Suppressor macrophage treated with lipopolysaccharide for 4 hours (primary cell): ENCODE measurements at regions not wholly inside any gene's neighbourhood (a gene's known extent, or its start where the extent isn't known, plus 50 kb on each side); places are given as distances from the start of the nearest gene placed in this dataset.

Experiments used
- DNase-seq: peaks from one replicate; pipeline ENCODE4 v3.0.0-alpha.2; 2020

GRCh38 chr4:115376866-115377265, 263.4 kb upstream of the NDST4 start:
- no peak for DNase-seq

GRCh38 chr4:115374621-115375020, 261.2 kb upstream of the NDST4 start:
- DNase-seq: no peak

GRCh38 chr4:115370490-115370889, 257.1 kb upstream of the NDST4 start:
- no peak for DNase-seq

DNA sequence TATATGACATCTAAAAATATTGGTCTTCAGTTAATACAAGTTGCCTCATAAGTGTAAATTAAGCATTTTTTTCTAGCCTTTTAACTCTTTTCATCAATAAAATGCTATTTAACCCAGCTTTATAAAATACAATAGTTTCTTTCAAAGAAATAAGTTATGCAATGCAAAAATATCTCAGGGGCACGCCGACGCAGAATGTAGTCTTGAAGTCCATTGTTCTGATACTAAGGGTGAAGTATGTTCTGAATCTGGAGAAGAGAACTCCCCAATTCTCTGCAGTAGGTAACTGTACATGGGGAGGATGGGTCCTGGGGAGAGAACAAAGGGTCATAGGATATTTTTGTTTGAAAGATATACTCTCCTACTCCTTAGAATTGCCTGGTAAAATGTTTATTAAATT, 256.6 kb upstream of the NDST4 start:
- DNase-seq: no peak

GRCh38 chr4:115366390-115366789, 253.0 kb upstream of the NDST4 start:
- no peak for DNase-seq

DNA sequence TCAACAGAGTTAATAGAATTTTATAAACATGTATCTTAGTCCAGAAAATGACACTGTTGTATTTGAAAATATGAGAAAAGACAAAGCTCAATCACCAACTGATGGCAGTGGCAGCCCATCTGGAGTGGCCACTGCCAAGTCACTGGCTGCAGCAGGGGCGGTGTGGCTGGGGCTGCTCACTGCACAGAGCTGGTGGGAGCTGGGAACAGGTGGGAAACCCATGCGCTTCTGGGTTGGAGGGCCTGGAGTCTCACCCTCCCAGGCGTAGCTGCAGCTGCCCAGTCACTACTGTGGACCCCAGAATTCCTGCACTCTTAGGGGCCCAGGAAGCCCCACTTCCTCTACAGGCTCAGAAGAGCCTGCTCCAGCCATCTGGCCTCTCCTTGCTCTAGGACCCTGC, 251.8 kb upstream of the NDST4 start:
- DNase-seq: no peak

- DNase-seq: no peak
These were observed 248.4 kb upstream of the NDST4 start for GRCh38 chr4:115361781-115362180.

GRCh38 chr4:115360431-115360830, 247.0 kb upstream of the NDST4 start:
- DNase-seq: no peak

GRCh38 chr4:115357776-115358175, 244.4 kb upstream of the NDST4 start:
- DNase-seq: no peak

DNA sequence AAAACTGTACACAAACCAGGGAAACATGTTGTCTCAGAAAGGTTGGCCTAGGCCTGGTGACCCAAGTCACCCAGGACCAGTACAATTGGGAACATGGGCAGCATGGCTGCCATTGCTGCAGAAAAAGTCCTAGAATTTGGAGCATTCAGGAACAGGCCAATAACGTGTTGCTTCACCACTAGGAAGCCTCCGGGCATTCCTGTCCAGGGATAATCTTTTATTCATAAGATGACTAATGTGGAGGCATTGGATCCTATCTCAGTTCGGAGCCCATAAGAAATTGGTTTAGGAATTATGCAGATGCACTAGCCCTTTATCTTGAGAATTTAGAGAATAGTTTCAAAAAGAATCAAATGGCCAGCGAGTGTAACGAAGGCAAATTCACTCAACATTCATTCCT, 242.8 kb upstream of the NDST4 start:
- no peak for DNase-seq

GRCh38 chr4:115355329-115355728, 241.9 kb upstream of the NDST4 start:
- no peak for DNase-seq

DNA sequence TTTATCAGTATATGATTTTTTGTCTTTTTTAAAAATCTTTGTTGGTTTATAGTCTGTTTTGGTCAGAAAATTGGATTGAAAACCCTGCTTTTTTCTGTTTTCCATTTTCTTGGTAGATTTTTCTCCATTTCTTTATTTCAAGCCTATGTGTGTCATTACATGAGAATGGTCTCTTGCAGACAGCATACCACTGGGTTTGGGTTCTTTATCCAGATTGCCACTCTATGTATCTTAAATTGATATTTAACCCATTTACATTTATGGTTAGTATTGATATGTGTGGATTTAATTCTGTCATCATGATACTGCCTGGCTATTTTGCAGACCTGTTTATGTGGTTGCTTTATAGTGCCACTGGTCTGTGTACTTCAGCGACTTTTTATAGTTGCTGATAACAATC, 239.9 kb upstream of the NDST4 start:
- DNase-seq: no peak

DNA sequence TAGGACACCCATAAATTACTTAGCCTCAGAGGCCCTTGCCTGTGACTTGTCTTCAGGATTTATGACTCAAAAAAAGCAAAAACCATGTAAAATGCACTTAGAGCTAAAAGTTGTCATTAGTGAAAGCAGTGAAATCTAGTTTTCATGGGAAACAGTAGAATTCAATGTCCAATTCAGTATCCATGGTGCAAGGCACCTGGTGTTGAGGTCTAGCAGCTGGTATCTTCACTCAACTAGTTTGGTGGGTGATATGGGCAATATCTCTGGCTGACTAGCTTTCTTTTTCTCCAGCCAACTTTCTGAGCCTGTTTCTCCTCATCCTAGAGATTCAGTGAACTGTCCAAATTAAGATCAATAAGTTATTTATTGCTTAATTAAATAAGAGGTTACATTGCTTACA, 229.8 kb upstream of the NDST4 start:
- DNase-seq: no peak

DNA sequence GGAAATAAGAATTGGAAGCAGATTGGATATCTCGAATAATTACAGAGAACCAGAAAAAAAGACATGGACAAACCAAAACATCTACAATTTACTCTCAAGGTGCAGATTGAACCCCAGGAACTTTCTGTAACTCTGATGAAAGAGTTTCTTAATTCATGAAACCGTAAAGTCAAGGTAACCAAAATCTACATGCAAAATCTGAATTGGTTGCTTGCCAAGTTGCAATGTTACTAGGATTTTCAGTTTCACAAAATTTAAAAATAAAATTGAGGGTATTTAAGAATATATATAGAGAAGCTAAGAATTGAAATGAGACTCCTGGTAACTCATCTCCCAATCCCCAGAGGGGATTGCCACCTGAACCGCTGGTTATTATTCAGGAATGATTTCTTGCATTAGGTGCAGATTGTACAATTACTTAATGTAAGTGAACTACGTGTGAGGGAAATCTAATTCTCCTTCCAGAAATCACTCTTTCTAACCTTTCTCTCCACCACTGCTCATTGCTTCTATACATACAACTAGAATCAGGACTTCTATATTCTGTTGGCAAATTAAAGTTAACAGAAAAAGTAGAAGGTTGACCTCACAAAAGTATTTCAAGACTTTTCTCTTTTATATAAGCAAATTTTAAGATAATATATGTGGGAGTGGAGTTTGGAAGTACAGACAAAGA, 221.5 kb upstream of the NDST4 start:
- DNase-seq: no peak

DNA sequence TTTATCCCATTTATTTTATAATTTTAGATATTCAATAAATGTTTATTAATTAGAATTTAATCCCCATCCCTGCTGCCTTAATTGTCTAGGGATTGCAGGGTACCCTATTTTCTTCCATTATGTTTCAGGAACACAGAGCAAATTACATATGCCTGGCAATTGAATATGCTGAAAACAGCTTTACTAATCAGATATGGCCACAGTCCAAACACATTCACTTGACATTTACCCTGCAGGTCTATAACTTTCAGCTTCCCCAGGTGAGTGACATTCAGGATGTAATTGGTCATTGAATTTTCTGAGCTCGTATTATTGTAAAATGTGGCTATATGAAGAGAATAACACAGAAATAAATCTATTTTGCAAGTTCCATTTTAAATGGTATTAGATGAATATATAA, 218.7 kb upstream of the NDST4 start:
- no peak for DNase-seq

GRCh38 chr4:115331241-115331640, 217.8 kb upstream of the NDST4 start:
- DNase-seq: no peak

- DNase-seq: no peak
These were observed 212.4 kb upstream of the NDST4 start for GRCh38 chr4:115325836-115326235.

GRCh38 chr4:115323106-115323707, 209.8 kb upstream of the NDST4 start:
- DNase-seq: no peak

- no peak for DNase-seq
These were observed 201.8 kb upstream of the NDST4 start for GRCh38 chr4:115315182-115315581.

- no peak for DNase-seq
These were observed 197.2 kb upstream of the NDST4 start for GRCh38 chr4:115310641-115311040.

GRCh38 chr4:115294717-115295116, 181.3 kb upstream of the NDST4 start:
- DNase-seq: no peak

GRCh38 chr4:115293093-115293462, 179.7 kb upstream of the NDST4 start:
- DNase-seq: no peak

GRCh38 chr4:115292320-115293092, 179.1 kb upstream of the NDST4 start:
- DNase-seq: no peak

DNA sequence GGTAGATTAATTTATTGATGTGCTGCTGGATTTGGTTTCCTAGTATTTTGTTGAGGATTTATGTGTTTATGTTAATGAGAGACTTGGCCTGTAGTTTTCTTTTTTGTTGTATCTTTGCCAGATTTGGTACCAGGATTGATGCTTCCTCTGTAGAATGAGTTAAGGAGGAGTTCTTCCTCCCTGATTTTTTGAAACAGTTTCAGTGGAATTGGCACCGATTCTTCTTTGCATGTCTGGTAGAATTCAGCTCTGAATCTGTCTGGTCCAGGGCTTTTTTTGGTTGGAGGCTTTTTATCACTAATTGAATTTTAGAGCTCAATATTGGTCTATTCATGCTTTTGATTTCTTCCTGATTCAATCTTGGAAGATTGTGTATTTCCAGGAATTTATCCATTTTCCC, 174.0 kb upstream of the NDST4 start:
- no peak for DNase-seq
